Mucosa of stomach (tissue), 1 donor: ENCODE measurements at regions not wholly inside any gene's neighbourhood (a gene's known extent, or its start where the extent isn't known, plus 50 kb on each side); places are given as distances from the start of the nearest gene placed in this dataset.

Experiments
- H3K27me3 ChIP-seq: one replicate; pipeline ENCODE4 v1.7.0; 2013; ENCODE audit warnings: mild to moderate bottlenecking, low read length; ENCODE audit not compliant: control insufficient read depth, insufficient read depth
- H3K36me3 ChIP-seq: one replicate; pipeline ENCODE4 v1.7.0; 2013; ENCODE audit warnings: low read length; ENCODE audit not compliant: control insufficient read depth, insufficient read depth
- H3K4me1 ChIP-seq: one replicate; pipeline ENCODE4 v1.7.0; 2013; ENCODE audit warnings: mild to moderate bottlenecking, low read length; ENCODE audit not compliant: control insufficient read depth, insufficient read depth
- H3K4me3 ChIP-seq: one replicate; pipeline ENCODE4 v1.7.0; 2013; ENCODE audit warnings: low read length
- H3K9ac ChIP-seq: one replicate; pipeline ENCODE4 v1.7.0; 2013; ENCODE audit warnings: mild to moderate bottlenecking, low read length, moderate library complexity
- H3K9me3 ChIP-seq: one replicate; pipeline ENCODE4 v1.7.0; 2013; ENCODE audit warnings: mild to moderate bottlenecking, low read length, moderate library complexity; ENCODE audit not compliant: control insufficient read depth
- donor health status: Pancreatic carcinoma.

DNA sequence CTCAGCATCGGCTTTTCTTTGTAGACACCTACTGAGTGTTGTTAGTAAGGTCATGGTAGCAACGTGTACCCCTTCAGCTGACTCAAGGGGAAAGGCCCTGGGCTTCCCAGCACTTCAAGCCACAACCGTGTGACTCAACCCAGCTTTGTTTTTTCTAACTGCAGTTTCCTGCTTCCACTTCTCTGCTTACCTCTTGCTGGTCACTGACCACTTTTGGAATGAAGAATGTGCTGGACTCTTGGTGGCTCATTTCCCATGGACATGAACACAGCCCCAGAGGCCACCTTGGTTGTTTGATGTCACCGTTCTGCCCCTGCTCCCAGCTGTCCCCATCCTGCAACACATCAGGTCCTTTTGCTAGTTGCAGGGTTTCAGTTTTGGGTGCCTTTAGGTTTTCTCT lies 69.5 kb upstream of the ZNF438 start:
- Histone ChIP-seq H3K9ac (no peak overlapping the region), H3K4me3 (no peak overlapping the region), H3K9me3 (no peaks in the 10 kb centered on the region), H3K27me3 (no peaks in the 10 kb centered on the region), H3K4me1 (peaks cover 11% of the 10 kb centered on the region), H3K36me3 (no peaks in the 10 kb centered on the region)

DNA sequence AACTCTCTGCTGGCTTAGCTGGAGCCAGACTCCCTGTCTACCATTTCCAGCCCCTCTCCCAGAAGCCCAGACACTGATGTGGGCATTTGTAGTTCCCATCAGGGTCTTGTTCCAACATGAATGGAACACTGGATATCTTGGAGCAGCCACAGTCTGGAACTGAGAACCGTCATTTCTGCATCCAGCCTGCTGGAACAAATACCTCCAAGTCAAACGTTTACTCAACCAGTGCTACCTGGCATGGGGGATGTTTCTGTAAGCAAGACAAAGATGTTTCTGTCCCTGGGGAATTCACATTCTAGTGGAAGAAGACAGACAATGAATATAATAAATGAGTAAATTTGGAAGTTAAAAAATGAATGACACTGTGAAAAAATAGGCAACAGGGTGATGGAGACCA lies 70.8 kb upstream of the ZNF438 start:
- no peak overlapping the region for H3K4me3 ChIP-seq
- no peaks in the 10 kb centered on the region for H3K36me3 ChIP-seq
- peaks cover 11% of the 10 kb centered on the region for H3K4me1 ChIP-seq
- no peaks in the 10 kb centered on the region for H3K9me3 ChIP-seq
- H3K27me3 ChIP-seq, result no peaks in the 10 kb centered on the region
- H3K9ac ChIP-seq, result no peak overlapping the region

DNA sequence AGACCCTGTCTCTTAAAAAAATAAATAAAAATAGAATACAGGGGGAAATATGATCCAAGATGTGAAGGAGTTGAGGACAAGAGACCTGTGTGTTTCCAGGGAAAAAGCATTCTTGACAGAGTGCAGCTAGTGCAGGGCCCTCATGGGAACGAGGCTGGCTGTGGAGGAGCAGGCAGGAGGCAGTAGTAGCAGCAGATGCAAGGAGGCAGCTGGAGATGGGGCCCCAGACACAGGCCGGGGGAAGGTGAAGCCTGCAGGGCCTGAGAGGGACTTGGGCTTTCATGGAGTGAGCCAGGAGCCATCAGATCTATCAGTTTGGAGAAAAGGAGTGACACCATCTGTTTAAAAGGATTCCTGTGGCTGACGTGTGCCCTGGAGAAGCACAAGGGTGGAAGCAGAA lies 71.4 kb upstream of the ZNF438 start:
- H3K4me3 ChIP-seq, result no peak overlapping the region
- no peaks in the 10 kb centered on the region for H3K9me3 ChIP-seq
- H3K36me3 ChIP-seq, result no peaks in the 10 kb centered on the region
- peaks cover 11% of the 10 kb centered on the region for H3K4me1 ChIP-seq
- H3K27me3 ChIP-seq, result no peaks in the 10 kb centered on the region
- H3K9ac ChIP-seq, result no peak overlapping the region

DNA sequence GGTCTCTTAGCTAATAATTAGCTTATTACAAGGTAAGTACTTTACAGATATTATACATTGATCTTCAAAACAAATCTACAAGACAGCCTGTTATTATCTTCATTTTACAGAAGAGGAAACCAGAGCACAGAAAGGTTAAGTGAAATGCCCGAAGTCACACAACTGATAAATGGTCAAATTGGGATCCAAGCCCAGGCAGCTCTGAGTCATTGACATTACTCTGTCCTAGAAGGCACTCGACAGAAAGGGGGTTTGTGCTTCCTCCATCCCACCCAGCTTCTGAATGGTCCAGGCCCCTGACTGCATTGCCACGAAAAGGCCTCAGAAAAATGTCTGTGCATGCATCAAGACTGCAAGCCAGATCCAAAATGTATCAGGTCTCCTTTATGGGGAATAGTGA lies 81.3 kb upstream of the ZNF438 start:
- no peak overlapping the region for H3K9ac ChIP-seq
- H3K4me3 ChIP-seq, result no peak overlapping the region
- H3K9me3 ChIP-seq, result no peaks in the 10 kb centered on the region
- H3K4me1 ChIP-seq, result no peaks in the 10 kb centered on the region
- no peaks in the 10 kb centered on the region for H3K27me3 ChIP-seq
- no peaks in the 10 kb centered on the region for H3K36me3 ChIP-seq

DNA sequence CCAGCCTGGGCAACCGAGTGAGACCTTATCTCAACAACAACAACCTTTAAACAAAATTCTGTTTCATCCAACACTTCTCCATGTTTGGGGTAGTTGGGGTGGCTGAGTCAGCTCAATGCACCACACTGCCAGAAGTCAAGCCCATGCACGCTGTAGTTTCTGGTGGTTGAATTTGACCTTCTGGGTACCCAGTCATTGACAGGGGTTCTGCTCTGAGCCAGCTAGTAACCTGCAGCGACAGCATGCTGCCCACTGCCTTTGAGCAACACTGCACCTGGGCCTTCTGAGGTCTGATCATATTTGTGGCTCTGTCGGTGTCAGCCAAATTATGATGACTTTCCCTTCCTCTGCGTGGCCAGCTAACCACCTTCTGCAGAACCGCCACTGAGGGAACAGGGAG lies 84.6 kb upstream of the ZNF438 start:
- peaks cover 7% of the 10 kb centered on the region for H3K4me1 ChIP-seq
- H3K4me3 ChIP-seq, result no peak overlapping the region
- no peaks in the 10 kb centered on the region for H3K9me3 ChIP-seq
- H3K36me3 ChIP-seq, result no peaks in the 10 kb centered on the region
- no peak overlapping the region for H3K9ac ChIP-seq
- H3K27me3 ChIP-seq, result no peaks in the 10 kb centered on the region

DNA sequence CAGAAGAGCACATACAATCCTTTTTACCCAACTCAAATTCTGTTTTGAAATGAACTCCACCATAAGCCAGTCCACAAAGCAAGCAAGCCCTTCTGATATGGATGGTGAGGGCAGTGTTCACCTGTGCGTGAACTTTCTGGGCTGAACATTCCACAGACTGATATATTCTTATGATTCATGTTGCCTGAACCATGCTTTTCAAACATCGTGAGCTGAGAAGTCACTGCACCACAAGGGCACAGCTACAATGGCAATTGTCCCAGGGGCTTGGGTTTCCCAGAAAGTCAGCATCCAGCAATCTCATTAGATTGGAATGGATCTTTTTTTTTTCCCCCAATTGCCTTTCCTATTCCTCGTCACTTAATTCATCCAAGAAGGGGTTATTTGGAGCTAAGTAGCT lies 86.9 kb upstream of the ZNF438 start:
- peaks cover 7% of the 10 kb centered on the region for H3K4me1 ChIP-seq
- no peak overlapping the region for H3K9ac ChIP-seq
- no peaks in the 10 kb centered on the region for H3K36me3 ChIP-seq
- no peaks in the 10 kb centered on the region for H3K27me3 ChIP-seq
- H3K4me3 ChIP-seq, result no peak overlapping the region
- H3K9me3 ChIP-seq, result no peaks in the 10 kb centered on the region

DNA sequence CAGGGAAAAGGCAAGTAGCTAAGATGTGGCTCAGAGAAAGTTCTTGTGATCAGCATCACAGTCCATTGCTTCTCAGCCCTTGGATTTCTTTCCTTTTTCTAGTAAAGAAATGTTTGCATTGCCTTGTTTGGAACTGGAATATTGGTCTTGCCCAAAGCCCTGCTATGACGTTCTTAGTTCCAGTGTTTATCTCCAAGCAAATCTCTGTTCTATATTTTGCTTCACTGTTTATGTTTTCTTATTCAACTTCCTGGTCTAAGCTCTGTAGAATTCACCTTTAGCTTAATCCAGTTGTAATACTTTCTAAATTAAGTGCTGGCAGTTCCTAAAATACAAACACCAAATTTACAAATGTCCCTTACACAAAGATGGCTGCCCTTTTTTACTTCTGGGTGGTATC lies 88.7 kb upstream of the ZNF438 start:
- Histone ChIP-seq H3K9me3 (no peaks in the 10 kb centered on the region), H3K4me1 (peaks cover 7% of the 10 kb centered on the region), H3K27me3 (no peaks in the 10 kb centered on the region), H3K36me3 (no peaks in the 10 kb centered on the region), H3K9ac (no peak overlapping the region), H3K4me3 (no peak overlapping the region)

DNA sequence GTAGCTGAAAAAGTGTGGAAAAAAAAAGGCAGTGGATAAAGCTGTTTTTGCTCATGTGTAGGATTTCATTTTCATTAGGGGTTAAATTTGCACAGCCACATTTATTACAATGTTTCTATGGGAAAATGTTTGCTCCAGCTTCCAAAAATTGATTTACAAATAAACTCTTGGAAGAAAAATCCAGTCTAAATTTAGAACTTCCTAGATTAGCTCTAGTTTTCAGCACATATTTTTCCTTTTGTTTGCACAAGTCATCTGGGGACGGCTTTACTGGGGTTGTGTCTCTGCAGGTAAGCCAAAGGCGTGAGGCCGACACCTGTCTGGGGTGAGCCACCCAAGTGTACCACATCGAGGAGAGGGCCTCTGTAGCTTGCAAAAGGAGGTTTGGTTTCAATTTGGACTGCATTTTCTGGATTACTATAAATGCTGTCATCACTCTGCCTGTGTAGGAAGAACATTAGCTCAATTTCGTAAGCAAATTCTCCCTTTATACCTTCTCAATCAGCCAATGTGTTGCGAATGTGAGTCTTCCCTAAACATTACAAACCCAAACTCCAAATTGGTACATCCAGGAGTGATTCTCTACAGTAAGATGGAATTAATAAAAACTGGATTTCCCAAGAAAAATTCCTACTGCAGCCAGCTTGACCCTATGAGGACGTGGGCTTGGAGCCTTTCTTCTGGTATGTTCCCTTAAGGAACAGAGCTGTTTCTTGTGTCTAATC lies 89.5 kb upstream of the ZNF438 start:
- no peaks in the 10 kb centered on the region for H3K36me3 ChIP-seq
- H3K9ac ChIP-seq, result no peak overlapping the region
- H3K4me3 ChIP-seq, result no peak overlapping the region
- H3K9me3 ChIP-seq, result no peaks in the 10 kb centered on the region
- peaks cover 7% of the 10 kb centered on the region for H3K4me1 ChIP-seq
- no peaks in the 10 kb centered on the region for H3K27me3 ChIP-seq

DNA sequence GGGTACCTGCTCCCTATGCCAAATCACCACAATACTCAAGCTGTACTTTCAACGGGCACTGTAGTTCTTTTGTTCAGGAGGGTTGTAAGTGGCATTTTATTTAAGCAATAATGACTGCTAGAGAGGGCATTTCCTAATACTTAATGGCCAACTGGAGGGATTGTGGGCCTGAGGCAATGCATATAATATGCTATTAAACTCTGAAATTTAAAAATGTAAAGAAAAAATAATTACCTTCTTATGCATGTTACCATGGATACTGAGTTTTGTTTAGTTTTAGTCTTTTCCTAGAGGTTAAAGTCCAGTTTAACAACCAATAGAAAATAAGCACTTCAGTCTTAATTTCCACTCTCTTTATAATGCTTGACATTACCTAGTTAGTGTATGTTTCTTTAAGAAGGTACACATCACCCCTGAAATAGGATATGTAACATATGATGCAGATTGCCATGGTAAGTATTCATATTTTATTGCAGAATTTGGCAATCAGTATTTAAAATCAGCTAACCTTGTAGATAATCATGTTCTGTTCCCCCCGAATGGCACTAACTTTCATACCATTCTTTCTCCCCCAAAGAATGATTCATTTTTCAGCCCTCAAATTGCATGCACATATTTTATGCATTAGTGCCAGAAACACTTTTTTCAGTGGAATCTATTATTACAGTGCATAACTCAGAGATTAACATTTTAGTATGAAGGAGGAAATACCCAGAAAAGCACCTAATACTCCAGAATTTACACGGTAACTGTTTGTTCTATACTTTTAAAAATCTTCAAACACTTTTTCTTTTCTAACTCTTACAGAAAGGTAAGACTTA lies 90.3 kb upstream of the ZNF438 start:
- Histone ChIP-seq H3K4me1 (peaks cover 7% of the 10 kb centered on the region), H3K9ac (no peak overlapping the region), H3K36me3 (no peaks in the 10 kb centered on the region), H3K9me3 (no peaks in the 10 kb centered on the region), H3K4me3 (no peak overlapping the region), H3K27me3 (no peaks in the 10 kb centered on the region)

DNA sequence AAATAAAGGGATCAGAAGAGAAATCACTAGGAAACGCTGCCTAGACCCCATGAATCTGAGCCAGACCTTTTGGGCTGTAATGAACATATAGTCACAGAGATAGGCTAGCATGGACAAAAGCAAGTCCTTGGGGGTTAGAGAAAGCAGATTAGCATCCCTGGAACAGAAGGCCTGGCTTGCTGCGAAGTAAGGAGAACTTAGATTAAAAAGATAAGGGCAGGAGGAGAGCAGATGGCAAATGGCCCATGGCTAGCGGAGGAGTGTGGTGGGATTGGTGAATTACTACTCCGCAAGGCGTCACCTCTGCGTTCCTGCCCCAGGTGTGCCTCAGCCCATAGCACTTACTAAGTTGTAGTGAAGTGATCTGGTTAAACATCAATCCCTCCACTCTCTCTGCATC lies 92.3 kb upstream of the ZNF438 start:
- H3K4me3 ChIP-seq, result no peak overlapping the region
- no peaks in the 10 kb centered on the region for H3K27me3 ChIP-seq
- H3K36me3 ChIP-seq, result no peaks in the 10 kb centered on the region
- H3K4me1 ChIP-seq, result peaks cover 7% of the 10 kb centered on the region
- H3K9ac ChIP-seq, result no peak overlapping the region
- no peaks in the 10 kb centered on the region for H3K9me3 ChIP-seq

DNA sequence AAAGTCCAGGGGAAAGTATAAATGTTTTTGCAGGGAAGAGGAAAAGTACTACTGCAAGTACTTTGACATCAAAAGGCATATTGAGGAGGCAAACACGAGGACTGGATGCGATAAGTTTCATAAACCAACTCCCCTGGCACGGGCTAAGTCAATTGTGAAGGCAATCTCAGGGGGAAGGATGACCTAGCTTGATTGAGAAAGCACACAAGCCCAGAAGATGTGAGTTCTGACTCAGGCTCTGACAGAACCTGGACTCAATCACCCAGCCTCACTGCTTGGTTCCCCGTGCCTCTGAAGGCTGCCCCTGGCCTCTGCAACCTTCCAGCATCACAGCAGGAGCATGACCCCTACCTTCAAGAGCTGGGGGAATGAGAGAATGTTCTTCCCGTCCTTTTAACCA lies 93.2 kb upstream of the ZNF438 start:
- Histone ChIP-seq H3K9me3 (no peaks in the 10 kb centered on the region), H3K36me3 (no peaks in the 10 kb centered on the region), H3K9ac (no peak overlapping the region), H3K4me3 (no peak overlapping the region), H3K4me1 (peaks cover 7% of the 10 kb centered on the region), H3K27me3 (no peaks in the 10 kb centered on the region)

DNA sequence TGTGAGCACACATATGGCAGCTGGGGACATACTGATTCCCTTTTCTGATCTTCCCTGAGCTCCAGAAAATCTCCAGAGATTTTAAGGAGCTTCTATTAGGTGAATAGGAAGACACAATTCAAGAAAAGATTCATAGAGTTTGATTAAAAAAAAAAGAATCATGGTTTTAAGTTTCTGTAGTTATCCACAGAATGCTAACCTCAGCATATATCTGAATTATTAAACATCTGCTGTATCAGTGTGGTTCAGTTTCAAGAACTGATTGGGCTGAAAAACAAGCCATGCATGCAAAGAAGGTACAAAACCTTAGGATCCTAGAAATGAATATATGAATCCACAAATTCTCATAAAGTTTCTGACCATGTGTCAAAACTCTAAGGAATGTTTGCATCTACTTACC lies 94.1 kb upstream of the ZNF438 start:
- Histone ChIP-seq H3K4me1 (no peaks in the 10 kb centered on the region), H3K9me3 (no peaks in the 10 kb centered on the region), H3K4me3 (no peak overlapping the region), H3K9ac (no peak overlapping the region), H3K36me3 (no peaks in the 10 kb centered on the region), H3K27me3 (no peaks in the 10 kb centered on the region)
